Calu3 (cell line): ENCODE measurements at regions not wholly inside any gene's neighbourhood (a gene's known extent, or its start where the extent isn't known, plus 50 kb on each side); places are given as distances from the start of the nearest gene placed in this dataset.

Experiments
- BruUV-seq: library from RNA; stranded (reverse); fragments of 400-500 nt; replicated peaks from 2 replicates; lab custom pipeline; 2021; lab: Mats Ljungman, UMichigan
- CTCF ChIA-PET: fragments of 300-600 bp; sonication (Branson Sonifier 250); formaldehyde crosslinking; loops from one replicate; lab custom pipeline; 2022; ENCODE audit warnings: antibody characterized with exemption; lab: Charles Lee
- DNase-seq: peaks from one replicate; pipeline ENCODE4 v3.0.0; 2022
- H3K27ac Mint-ChIP-seq: one replicate; pipeline ENCODE4 v1.8.0; 2022; ENCODE audit warnings: mixed read lengths; ENCODE audit not compliant: unreplicated experiment
- H3K27me3 Mint-ChIP-seq: one replicate; pipeline ENCODE4 v1.8.0; 2022; ENCODE audit warnings: mixed read lengths; ENCODE audit not compliant: unreplicated experiment
- H3K36me3 Mint-ChIP-seq: one replicate; pipeline ENCODE4 v1.8.0; 2022; ENCODE audit warnings: mild to moderate bottlenecking, moderate library complexity, mixed read lengths; ENCODE audit not compliant: insufficient read depth, unreplicated experiment
- H3K4me1 Mint-ChIP-seq: one replicate; pipeline ENCODE4 v1.8.0; 2022; ENCODE audit warnings: mild to moderate bottlenecking, low read depth, mixed read lengths; ENCODE audit not compliant: unreplicated experiment
- H3K4me3 Mint-ChIP-seq: one replicate; pipeline ENCODE4 v1.8.0; 2022; ENCODE audit warnings: mild to moderate bottlenecking, low read depth, moderate library complexity, mixed read lengths; ENCODE audit not compliant: unreplicated experiment
- H3K9me3 Mint-ChIP-seq: one replicate; pipeline ENCODE4 v1.8.0; 2022; ENCODE audit warnings: low read depth, mixed read lengths; ENCODE audit not compliant: unreplicated experiment
- CTCF ChIP-seq: fragments of 200-600 bp; IDR thresholded peaks from one replicate; pipeline ENCODE4 v1.8.0; 2022; ENCODE audit warnings: antibody characterized with exemption; ENCODE audit not compliant: unreplicated experiment
- intact Hi-C: fragments of 100-400 bp; cut with micrococcal nuclease; formaldehyde crosslinking; loops from one replicate; pipeline ENCODE4 v1.10.0; 2022; ENCODE audit not compliant: unreplicated experiment

GRCh38 chr16:13863075-13863765 lies 56.7 kb upstream of the ERCC4 start:
- CTCF ChIA-PET: no interaction called here

GRCh38 chr16:13864689-13865088 lies 55.3 kb upstream of the ERCC4 start:
- CTCF ChIA-PET: interaction anchor here (0.7 to 1.2 kb wide), 3 partner anchors 13 to 354 kb away, joined by 3 to 4 read pairs (median 4); partner anchors contain the start of gene ERCC4
- Mint-ChIP-seq H3K36me3 (no peaks in the 10 kb centered on the region), H3K27me3 (peaks cover 54% of the 10 kb centered on the region), H3K4me1 (peaks cover 8% of the 10 kb centered on the region), H3K9me3 (peaks cover 4% of the 10 kb centered on the region), H3K4me3 (no peak overlapping the region), H3K27ac (no peak overlapping the region)
- BruUV-seq: no TSS peak
- TF ChIP-seq CTCF: no peak
- intact Hi-C loops: loop anchor here (2.0 kb wide), 1 partner anchor 46 kb away; no protein-coding TSS in a partner anchor
- no peak for DNase-seq

More at GRCh38 chr16:13863075-13863765, 56.7 kb upstream of the ERCC4 start:
- Mint-ChIP-seq H3K4me1 (peaks cover 8% of the 10 kb centered on the region), H3K9me3 (peaks cover 4% of the 10 kb centered on the region), H3K27me3 (peaks cover 59% of the 10 kb centered on the region), H3K4me3 (no peak overlapping the region), H3K36me3 (no peaks in the 10 kb centered on the region), H3K27ac (no peak overlapping the region)
- TF ChIP-seq CTCF: no peak
- no TSS peak for BruUV-seq
- intact Hi-C loops: no loop called here
- DNase-seq: no peak

GRCh38 chr16:13866073-13866472 lies 53.9 kb upstream of the ERCC4 start:
- intact Hi-C loops: loop anchor here (1.0 kb wide), 1 partner anchor 53 kb away; no protein-coding TSS in a partner anchor
- CTCF ChIA-PET: interaction anchor here (0.5 to 1.1 kb wide), 5 partner anchors 28 to 688 kb away, joined by 3 to 10 read pairs (median 4); partner anchors contain the start of gene ERCC4
- peaks cover 8% of the 10 kb centered on the region for H3K4me1 Mint-ChIP-seq
- peak; percentile 82 for TF ChIP-seq CTCF
- H3K36me3 Mint-ChIP-seq: no peaks in the 10 kb centered on the region
- BruUV-seq: no TSS peak
- no peak overlapping the region for H3K4me3 Mint-ChIP-seq
- H3K27me3 Mint-ChIP-seq: peaks cover 40% of the 10 kb centered on the region
- peaks cover 4% of the 10 kb centered on the region for H3K9me3 Mint-ChIP-seq
- DNase-seq: peak; percentile 89
- no peak overlapping the region for H3K27ac Mint-ChIP-seq
